Endothelial cell of umbilical vein (primary cell): ENCODE measurements at regions not wholly inside any gene's neighbourhood (a gene's known extent, or its start where the extent isn't known, plus 50 kb on each side); places are given as distances from the start of the nearest gene placed in this dataset.

Experiments
- BruUV-seq: library from RNA; stranded (reverse); fragments of 400-500 nt; replicated peaks from 2 replicates; lab custom pipeline; 2021; lab: Mats Ljungman, UMichigan
- CTCF ChIA-PET: fragments of 300-600, 350-600 bp; sonication (Branson Sonifier 250); formaldehyde crosslinking; loops from one replicate; lab custom pipeline; 2021; ENCODE audit warnings: antibody characterized with exemption, inconsistent platforms; lab: Charles Lee
- POLR2A ChIA-PET: fragments of 300-600, 350-600 bp; sonication (Branson Sonifier 250); formaldehyde crosslinking; loops from one replicate; lab custom pipeline; 2021; ENCODE audit warnings: antibody characterized with exemption, inconsistent platforms; lab: Charles Lee
- DNase-seq: peaks from one replicate; pipeline ENCODE4 v3.0.0-alpha.2; 2011; ENCODE audit warnings: low read depth, low spot score
- FAIRE-seq: peaks from 2 replicates; lab custom pipeline; 2011; peaks lifted over from hg19 to GRCh38; lab: Jason Lieb, UNC
- H2AFZ ChIP-seq: 2 replicates; pipeline ENCODE4 v1.6.0; 2012; ENCODE audit warnings: low read depth, low read length, control low read depth, inconsistent platforms
- H3K27ac ChIP-seq: 2 replicates; pipeline ENCODE4 v1.5.1; 2011; ENCODE audit warnings: low read depth, mild to moderate bottlenecking, control low read depth, low read length, moderate library complexity; ENCODE audit not compliant: insufficient read depth
- H3K27me3 ChIP-seq, 2 experiments: 2 replicates each; pipeline versions ENCODE4 v1.6.0 to v1.6.1; 2011; ENCODE audit warnings: low read length in 2 of 2, mixed read lengths in 1 of 2; ENCODE audit not compliant: control insufficient read depth in 2 of 2, insufficient read depth in 2 of 2
- H3K36me3 ChIP-seq, 2 experiments: 2 replicates in 1 of 2; 3 replicates in 1 of 2; pipeline ENCODE4 v1.5.1; 2011; ENCODE audit warnings: low read length in 2 of 2, mild to moderate bottlenecking in 1 of 2, moderate library complexity in 1 of 2; ENCODE audit not compliant: control insufficient read depth in 2 of 2, insufficient read depth in 2 of 2; ENCODE audit errors: extremely low read depth in 1 of 2
- H3K4me1 ChIP-seq: 3 replicates; pipeline ENCODE4 v1.5.1; 2011; ENCODE audit warnings: mild to moderate bottlenecking, low read length; ENCODE audit not compliant: control insufficient read depth, insufficient read depth; ENCODE audit errors: extremely low read depth
- H3K4me2 ChIP-seq: 2 replicates; pipeline ENCODE4 v1.6.1; 2011; ENCODE audit warnings: low read length, control low read depth, mixed read lengths; ENCODE audit not compliant: insufficient read depth
- H3K4me3 ChIP-seq, 3 experiments: fragments of 200-600 bp in 1 of 3; sonication (generic), shearing (Covaris generic) in 1 of 3; replicated peaks in 1 of 3; 2 replicates each; pipeline ENCODE4 v1.5.1; 2011 to 2016; ENCODE audit warnings: control low read depth in 3 of 3, low read length in 3 of 3, mild to moderate bottlenecking in 2 of 3, inconsistent platforms in 1 of 3, low read depth in 1 of 3, moderate library complexity in 1 of 3; ENCODE audit not compliant: insufficient read depth in 1 of 3
- H3K79me2 ChIP-seq: 2 replicates; pipeline ENCODE4 v1.6.0; 2012; ENCODE audit warnings: low read length, inconsistent platforms; ENCODE audit not compliant: control insufficient read depth, insufficient read depth
- H3K9ac ChIP-seq: replicated peaks from 2 replicates; pipeline ENCODE3; 2011; ENCODE audit warnings: low read length, control low read depth; ENCODE audit not compliant: insufficient read depth; ENCODE audit errors: extremely low read depth
- H3K9me1 ChIP-seq: replicated peaks from 3 replicates; pipeline ENCODE4 v1.6.0; 2011; ENCODE audit warnings: mild to moderate bottlenecking, low read length; ENCODE audit not compliant: control insufficient read depth, insufficient read depth; ENCODE audit errors: extremely low read depth
- H3K9me3 ChIP-seq: replicated peaks from 2 replicates; pipeline ENCODE4 v1.5.1; 2012; ENCODE audit warnings: low read length, inconsistent platforms; ENCODE audit not compliant: control insufficient read depth, insufficient read depth
- H4K20me1 ChIP-seq: replicated peaks from 2 replicates; pipeline ENCODE3; 2011; ENCODE audit warnings: mild to moderate bottlenecking, low read length; ENCODE audit not compliant: control insufficient read depth, insufficient read depth; ENCODE audit errors: extremely low read depth
- GATA2 ChIP-seq: IDR thresholded peaks from 2 replicates; pipeline ENCODE4 v1.7.0; 2011; ENCODE audit warnings: low read depth, mild to moderate bottlenecking, moderate library complexity, mixed read lengths, low read length; ENCODE audit not compliant: insufficient read length, insufficient read depth
- JUN ChIP-seq: IDR thresholded peaks from 2 replicates; pipeline ENCODE4 v1.6.1; 2011; ENCODE audit warnings: borderline replicate concordance, low read depth; ENCODE audit not compliant: insufficient read length, insufficient read depth
- MAX ChIP-seq: IDR thresholded peaks from 2 replicates; pipeline ENCODE4 v1.6.1; 2011; ENCODE audit not compliant: insufficient read depth, insufficient read length
- MYC ChIP-seq: IDR thresholded peaks from one replicate; pipeline ENCODE4 v1.6.1; 2011; ENCODE audit warnings: mild to moderate bottlenecking, low read depth, low read length
- POLR2A ChIP-seq: IDR thresholded peaks from 2 replicates; pipeline ENCODE4 v1.6.1; 2012; ENCODE audit warnings: low read depth, mild to moderate bottlenecking, control low read depth, low read length
- POLR2AphosphoS5 ChIP-seq: IDR thresholded peaks from 2 replicates; pipeline ENCODE4 v1.6.1; 2012; ENCODE audit warnings: low read depth, mild to moderate bottlenecking, control low read depth, low read length, moderate library complexity; ENCODE audit not compliant: insufficient read depth
- dilution Hi-C: fragments of 300-500 bp; cut with MboI; formaldehyde crosslinking; loops from one replicate; pipeline ENCODE4 v1.15.0; 2019; ENCODE audit warnings: low sequenced_read_pairs; ENCODE audit not compliant: extremely low pct_ligation_motif_present
- intact Hi-C: fragments of 100-400 bp; cut with micrococcal nuclease; formaldehyde crosslinking; loops from one replicate; pipeline ENCODE4 v1.10.0; 2022
- TF ChIP-seq, protein P1 (sequence below), 2 donors: IDR thresholded peaks; 1 replicate in 1 of 2; 2 replicates in 1 of 2; pipeline ENCODE4 v1.5.1; 2011; ENCODE audit warnings: low read length in 2 of 2, mild to moderate bottlenecking in 2 of 2, moderate library complexity in 2 of 2, control low read depth in 1 of 2, inconsistent platforms in 1 of 2, low read depth in 1 of 2; ENCODE audit not compliant: insufficient read depth in 1 of 2; ENCODE audit errors: extremely low read depth in 1 of 2

- DNase-seq: no peak
- CTCF ChIA-PET: no interaction called here
- no peak overlapping the region for H3K4me3 ChIP-seq
- H3K36me3 ChIP-seq: no peaks in the 10 kb centered on the region
- no peak for FAIRE-seq
- H3K9me3 ChIP-seq: no peaks in the 10 kb centered on the region
- POLR2A ChIA-PET: no interaction called here
- H3K9ac ChIP-seq: no peak overlapping the region
- H4K20me1 ChIP-seq: no peaks in the 10 kb centered on the region
- no peaks in the 10 kb centered on the region for H3K79me2 ChIP-seq
- dilution Hi-C loops (loop anchor here (25.0 kb wide), 1 partner anchor 163 kb away; the partner anchor contains the start of gene BOD1L2), intact Hi-C loops (no loop called here)
- H3K27me3 ChIP-seq: no peaks in the 10 kb centered on the region
- H3K9me1 ChIP-seq: no peaks in the 10 kb centered on the region
- TF ChIP-seq GATA2: no peak
- TF ChIP-seq POLR2A: no peak
- TF ChIP-seq, protein P1, sequence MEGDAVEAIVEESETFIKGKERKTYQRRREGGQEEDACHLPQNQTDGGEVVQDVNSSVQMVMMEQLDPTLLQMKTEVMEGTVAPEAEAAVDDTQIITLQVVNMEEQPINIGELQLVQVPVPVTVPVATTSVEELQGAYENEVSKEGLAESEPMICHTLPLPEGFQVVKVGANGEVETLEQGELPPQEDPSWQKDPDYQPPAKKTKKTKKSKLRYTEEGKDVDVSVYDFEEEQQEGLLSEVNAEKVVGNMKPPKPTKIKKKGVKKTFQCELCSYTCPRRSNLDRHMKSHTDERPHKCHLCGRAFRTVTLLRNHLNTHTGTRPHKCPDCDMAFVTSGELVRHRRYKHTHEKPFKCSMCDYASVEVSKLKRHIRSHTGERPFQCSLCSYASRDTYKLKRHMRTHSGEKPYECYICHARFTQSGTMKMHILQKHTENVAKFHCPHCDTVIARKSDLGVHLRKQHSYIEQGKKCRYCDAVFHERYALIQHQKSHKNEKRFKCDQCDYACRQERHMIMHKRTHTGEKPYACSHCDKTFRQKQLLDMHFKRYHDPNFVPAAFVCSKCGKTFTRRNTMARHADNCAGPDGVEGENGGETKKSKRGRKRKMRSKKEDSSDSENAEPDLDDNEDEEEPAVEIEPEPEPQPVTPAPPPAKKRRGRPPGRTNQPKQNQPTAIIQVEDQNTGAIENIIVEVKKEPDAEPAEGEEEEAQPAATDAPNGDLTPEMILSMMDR (IDR thresholded peaks at IDR 0.05; ENCODE audit: extremely low read depth in 1 of 2, insufficient read depth in 1 of 2, low read depth in 1 of 2, low read length in 2 of 2): no peak
- no peak for TF ChIP-seq POLR2AphosphoS5
- no peak for TF ChIP-seq MAX
- no peak for TF ChIP-seq JUN
- TF ChIP-seq MYC: no peak
- no peak overlapping the region for H3K27ac ChIP-seq
- H2AFZ ChIP-seq: no peak overlapping the region
- H3K4me2 ChIP-seq: no peak overlapping the region
- BruUV-seq: no TSS peak
- no peaks in the 10 kb centered on the region for H3K4me1 ChIP-seq
Observed at GRCh38 chr18:57299931-57300330, 52.4 kb upstream of the ST8SIA3 start.
